HepG2 (cell line): ENCODE measurements at regions not wholly inside any gene's neighbourhood (a gene's known extent, or its start where the extent isn't known, plus 50 kb on each side); places are given as distances from the start of the nearest gene placed in this dataset.
A peak's percentile ranks its signal among the peaks of the same experiment; 100 is the strongest.

Experiments used
- ATAC-seq: fragments of 200-7000 bp; cut with Tn5 transposase; 3 replicates; pipeline ENCODE4 v1.9.1; 2020; ENCODE audit warnings: mild to moderate bottlenecking, moderate library complexity
- BruUV-seq: library from RNA; stranded (reverse); fragments of 400-500 nt; replicated peaks from 2 replicates; lab custom pipeline; 2021; lab: Mats Ljungman, UMichigan
- CTCF ChIA-PET: fragments of 300-600 bp; formaldehyde crosslinking; extraction: SDS; loops from one replicate; lab custom pipeline; 2021; ENCODE audit warnings: low total read pairs, inconsistent platforms, low intra/inter-chr PET ratio; lab: Yijun Ruan, JAX
- POLR2A ChIA-PET: fragments of 350-600 bp; sonication (Branson Sonifier 250); formaldehyde crosslinking; loops from one replicate; lab custom pipeline; 2020; ENCODE audit warnings: antibody characterized with exemption, inconsistent platforms; lab: Yijun Ruan, JAX
- DNase-seq: peaks from one replicate; pipeline ENCODE4 v3.0.0-alpha.2; 2015; ENCODE audit warnings: low spot score
- FAIRE-seq: peaks from 3 replicates; lab custom pipeline; 2011; peaks lifted over from hg19 to GRCh38; lab: Jason Lieb, UNC
- H2AFZ ChIP-seq: one replicate; pipeline ENCODE4 v1.6.1; 2011; ENCODE audit warnings: low read length, inconsistent platforms
- H3K27ac ChIP-seq: fragments of 300-600 bp; 3 replicates; pipeline ENCODE4 v1.8.0; 2011; ENCODE audit warnings: mixed run types, mild to moderate bottlenecking, mixed read lengths, low read length, inconsistent platforms; ENCODE audit not compliant: insufficient read depth; ENCODE audit errors: extremely low read length
- H3K27me3 ChIP-seq, 2 experiments: fragments of 200-600 bp in 1 of 2; 2 replicates in 1 of 2; 3 replicates in 1 of 2; pipeline versions ENCODE4 v1.6.0 to v1.8.0; 2011; ENCODE audit warnings: low read length in 2 of 2, mild to moderate bottlenecking in 2 of 2, moderate library complexity in 2 of 2, inconsistent platforms in 1 of 2; ENCODE audit not compliant: insufficient read depth in 2 of 2, control insufficient read depth in 1 of 2
- H3K36me3 ChIP-seq, 2 experiments: fragments of 200-600 bp in 1 of 2; replicated peaks in 1 of 2; 2 replicates in 1 of 2; 3 replicates in 1 of 2; pipeline versions ENCODE4 v1.5.1 to v1.8.0; 2011; ENCODE audit warnings: low read length in 2 of 2, inconsistent platforms in 1 of 2; ENCODE audit not compliant: insufficient read depth in 2 of 2, control insufficient read depth in 1 of 2
- H3K4me1 ChIP-seq: 2 replicates; pipeline ENCODE4 v1.5.1; 2012; ENCODE audit warnings: low read length, inconsistent platforms; ENCODE audit not compliant: insufficient read depth
- H3K4me2 ChIP-seq: 2 replicates; pipeline ENCODE4 v1.6.0; 2011; ENCODE audit warnings: low read depth, low read length, inconsistent platforms
- H3K4me3 ChIP-seq, 3 experiments: fragments of 200-600 bp in 1 of 3; sonication (generic), shearing (Covaris generic) in 1 of 3; replicated peaks in 1 of 3; 2 replicates each; pipeline ENCODE4 v1.5.1; 2011 to 2016; ENCODE audit warnings: low read length in 3 of 3, inconsistent platforms in 2 of 3, low read depth in 2 of 3, mild to moderate bottlenecking in 2 of 3, control low read depth in 1 of 3, mixed read lengths in 1 of 3; ENCODE audit not compliant: insufficient read depth in 1 of 3
- H3K79me2 ChIP-seq: one replicate; pipeline ENCODE4 v1.6.1; 2011; ENCODE audit warnings: low read length, inconsistent platforms; ENCODE audit not compliant: insufficient read depth
- H3K9ac ChIP-seq: 2 replicates; pipeline ENCODE4 v1.6.0; 2011; ENCODE audit warnings: mild to moderate bottlenecking, low read depth, low read length, inconsistent platforms; ENCODE audit not compliant: insufficient read depth
- H3K9me3 ChIP-seq: 2 replicates; pipeline ENCODE4 v1.5.1; 2012; ENCODE audit warnings: mild to moderate bottlenecking, low read length
- H4K20me1 ChIP-seq: 2 replicates; pipeline ENCODE4 v1.6.0; 2011; ENCODE audit warnings: inconsistent platforms, mild to moderate bottlenecking, low read length, moderate library complexity; ENCODE audit not compliant: insufficient read depth
- ERF ChIP-seq: IDR thresholded peaks from 2 replicates; pipeline ENCODE4 v1.6.1; 2018; ENCODE audit warnings: missing biosample characterization, missing genetic modification reagents
- GLMP ChIP-seq: sonication (generic); formaldehyde crosslinking; IDR thresholded peaks from 2 replicates; pipeline ENCODE4 v1.9.0; 2021; ENCODE audit warnings: missing genetic modification reagents, mild to moderate bottlenecking, borderline replicate concordance
- HNRNPLL ChIP-seq: fragments of 200-400 bp; formaldehyde crosslinking; IDR thresholded peaks from 2 replicates; pipeline ENCODE4 v1.6.1; 2017; ENCODE audit warnings: mild to moderate bottlenecking, low read depth, low read length; ENCODE audit not compliant: poor library complexity, severe bottlenecking
- IRX3 ChIP-seq: sonication (generic); formaldehyde crosslinking; IDR thresholded peaks from 2 replicates; pipeline ENCODE4 v1.8.1; 2023; ENCODE audit warnings: mild to moderate bottlenecking, low read depth, missing genetic modification reagents, borderline replicate concordance
- KDM1A ChIP-seq: IDR thresholded peaks from 2 replicates; pipeline ENCODE4 v1.6.1; 2016; ENCODE audit warnings: missing compliant biosample characterization
- KDM2A ChIP-seq: sonication (generic); formaldehyde crosslinking; IDR thresholded peaks from 2 replicates; pipeline ENCODE4 v1.4.0; 2020; ENCODE audit warnings: low read depth, missing genetic modification reagents, borderline replicate concordance
- MED8 ChIP-seq: sonication (generic); formaldehyde crosslinking; IDR thresholded peaks from 2 replicates; pipeline ENCODE4 v1.8.1; 2023; ENCODE audit warnings: mild to moderate bottlenecking, missing genetic modification reagents; ENCODE audit not compliant: insufficient replicate concordance
- MEIS1 ChIP-seq: sonication (generic); formaldehyde crosslinking; IDR thresholded peaks from 2 replicates; pipeline ENCODE4 v1.9.0; 2021; ENCODE audit warnings: mild to moderate bottlenecking, missing genetic modification reagents, moderate library complexity, borderline replicate concordance
- MTA1 ChIP-seq: sonication (generic); formaldehyde crosslinking; IDR thresholded peaks from 2 replicates; pipeline ENCODE4 v1.4.0; 2020; ENCODE audit warnings: missing genetic modification reagents, mild to moderate bottlenecking, borderline replicate concordance
- PAXIP1 ChIP-seq: sonication (generic); formaldehyde crosslinking; conservative IDR thresholded peaks from 2 replicates; pipeline ENCODE4 v1.4.0; 2020; ENCODE audit warnings: mild to moderate bottlenecking, missing genetic modification reagents, moderate library complexity
- SETDB1 ChIP-seq: sonication (generic); formaldehyde crosslinking; IDR thresholded peaks from 2 replicates; pipeline ENCODE4 v1.5.1; 2020; ENCODE audit warnings: missing genetic modification reagents, mild to moderate bottlenecking, borderline replicate concordance
- STAG1 ChIP-seq: sonication (generic); formaldehyde crosslinking; IDR thresholded peaks from 2 replicates; pipeline ENCODE4 v1.4.0; 2020; ENCODE audit warnings: missing genetic modification reagents
- XBP1 ChIP-seq: sonication (generic); formaldehyde crosslinking; IDR thresholded peaks from 2 replicates; pipeline ENCODE4 v1.5.0; 2020; ENCODE audit warnings: missing genetic modification reagents
- ZBTB14 ChIP-seq: sonication (generic); formaldehyde crosslinking; IDR thresholded peaks from 2 replicates; pipeline ENCODE4 v1.4.0; 2020; ENCODE audit warnings: missing genetic modification reagents
- ZNF235 ChIP-seq: sonication (generic); formaldehyde crosslinking; IDR thresholded peaks from 2 replicates; pipeline ENCODE4 v1.8.1; 2023; ENCODE audit warnings: mild to moderate bottlenecking, missing genetic modification reagents, borderline replicate concordance
- ZNF468 ChIP-seq: sonication (generic); formaldehyde crosslinking; IDR thresholded peaks from 2 replicates; pipeline ENCODE4 v1.8.0; 2022; ENCODE audit warnings: mild to moderate bottlenecking, moderate library complexity, missing genetic modification reagents
- ZNF562 ChIP-seq: sonication (generic); formaldehyde crosslinking; IDR thresholded peaks from 2 replicates; pipeline ENCODE4 v1.8.0; 2022; ENCODE audit warnings: missing genetic modification reagents, borderline replicate concordance
- ZNF788 ChIP-seq: sonication (generic); formaldehyde crosslinking; IDR thresholded peaks from 2 replicates; pipeline ENCODE4 v1.5.0; 2020; ENCODE audit warnings: mild to moderate bottlenecking, missing genetic modification reagents, borderline replicate concordance
- WGBS: methylation state at CpG from one replicate; pipeline ENCODE4 v1.1.6; 2017; ENCODE audit warnings: low lambda C conversion rate; 5-methylcytosine and 5-hydroxymethylcytosine counted together
- in situ Hi-C: cut with HindIII; loops from 2 replicates; pipeline ENCODE4 v1.10.0; 2017; ENCODE audit warnings: low pct_unique_long_range_greater_than_20kb; ENCODE audit not compliant: extremely low pct_ligation_motif_present
- intact Hi-C: fragments of 100-400 bp; cut with micrococcal nuclease; formaldehyde crosslinking; loops from one replicate; pipeline ENCODE4 v1.10.0; 2022; ENCODE audit not compliant: unreplicated experiment

- TF ChIP-seq PAXIP1 (CRISPR knock-in tag) (no peak), ZBTB14 (no peak), KDM1A (CRISPR knock-in tag) (no peak), MED8 (CRISPR knock-in tag) (no peak), STAG1 (peak; percentile 44; the same call in 1 of the 2 replicates), XBP1 (CRISPR knock-in tag) (no peak), KDM2A (CRISPR knock-in tag) (no peak), ZNF562 (CRISPR knock-in tag) (no peak)
These were observed 177.3 kb upstream of the SPOPL start (continued) for GRCh38 chr2:138324068-138324771.

- H4K20me1 ChIP-seq = no peaks in the 10 kb centered on the region
- H3K9me3 ChIP-seq = no peaks in the 10 kb centered on the region
- H3K27me3 ChIP-seq = no peaks in the 10 kb centered on the region; a peak in 1 of 5 replicates
- ATAC-seq = no peak
- no peak overlapping the region for H3K4me2 ChIP-seq
- no peaks in the 10 kb centered on the region for H3K36me3 ChIP-seq
- no peak for DNase-seq
- no peak overlapping the region for H3K27ac ChIP-seq
- H3K4me1 ChIP-seq = peaks cover 15% of the 10 kb centered on the region
- H3K4me3 ChIP-seq = no peak overlapping the region
- intact Hi-C loops = no loop called here
- in situ Hi-C loops = no loop called here
- FAIRE-seq = no peak
- POLR2A ChIA-PET = no interaction called here
- WGBS = 97% methylated on average over 1 of the region's 1 CpG
- CTCF ChIA-PET = no interaction called here
- no peak overlapping the region for H2AFZ ChIP-seq
- no peaks in the 10 kb centered on the region for H3K79me2 ChIP-seq
- no TSS peak for BruUV-seq
- H3K9ac ChIP-seq = no peak overlapping the region
- TF ChIP-seq GLMP (no peak), ZNF788 (CRISPR knock-in tag) (no peak), ZNF235 (CRISPR knock-in tag) (no peak), IRX3 (no peak), MEIS1 (CRISPR knock-in tag) (no peak), SETDB1 (CRISPR knock-in tag) (no peak), MTA1 (no peak), HNRNPLL (no peak), ZNF468 (CRISPR knock-in tag) (no peak), ERF (no peak)
These were observed 173.6 kb upstream of the SPOPL start for GRCh38 chr2:138327967-138328366.
